KBM-7 (cell line): ENCODE measurements at regions not wholly inside any gene's neighbourhood (a gene's known extent, or its start where the extent isn't known, plus 50 kb on each side); places are given as distances from the start of the nearest gene placed in this dataset.
"Not testable (repeated sequence)": the region's sequence is repeated elsewhere in the genome, so short reads cannot be mapped to it uniquely, and the experiment has no call there.

Source experiments
- DNase-seq: peaks from one replicate; pipeline ENCODE4 v3.0.0-alpha.2; 2015
- in situ Hi-C: fragments of 300-500 bp; cut with MboI; formaldehyde crosslinking; loops from 2 replicates; pipeline ENCODE4 v1.14.3; 2020; ENCODE audit warnings: low sequenced_read_pairs, low pct_unique_long_range_greater_than_20kb, mixed read lengths

DNA sequence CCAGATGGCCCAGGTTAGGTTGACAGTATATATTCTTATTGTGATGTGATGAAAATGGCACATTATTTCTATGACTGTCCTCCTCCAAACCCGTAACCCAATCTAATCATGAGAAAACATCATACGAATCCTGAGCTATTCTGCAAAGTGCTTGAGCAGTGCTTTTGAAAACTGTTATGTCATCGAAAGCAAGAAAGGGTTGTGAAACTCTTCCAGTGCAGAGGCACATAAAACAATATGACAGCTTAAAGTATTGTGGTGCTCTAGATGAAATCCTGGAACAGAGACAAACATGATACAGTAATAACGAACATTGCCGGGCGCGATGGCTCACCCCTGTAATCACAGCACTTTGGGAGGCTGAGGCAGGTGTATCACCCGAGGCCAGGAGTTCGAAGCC lies 1648.0 kb downstream of the STIM2 start:
- DNase-seq: no peak
- in situ Hi-C loops: no loop called here

DNA sequence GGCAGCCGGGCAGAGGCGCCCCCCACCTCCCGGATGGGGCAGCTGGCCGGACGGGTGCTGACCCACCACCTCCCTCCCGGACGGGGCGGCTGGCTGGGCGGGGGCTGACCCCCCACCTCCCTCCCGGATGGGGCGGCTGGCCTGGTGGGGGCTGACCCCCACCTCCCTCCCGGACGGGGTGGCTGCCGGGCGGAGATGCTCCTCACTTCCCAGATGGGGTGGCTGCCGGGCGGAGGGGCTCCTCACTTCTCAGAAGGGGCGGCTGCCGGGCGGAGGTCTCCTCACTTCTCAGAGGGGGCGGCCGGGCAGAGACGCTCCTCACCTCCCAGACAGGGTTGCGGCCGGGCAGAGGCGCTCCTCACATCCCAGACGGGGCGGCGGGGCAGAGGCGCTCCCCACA lies 1654.1 kb downstream of the STIM2 start:
- DNase-seq, in situ Hi-C loops: not testable (repeated sequence)

DNA sequence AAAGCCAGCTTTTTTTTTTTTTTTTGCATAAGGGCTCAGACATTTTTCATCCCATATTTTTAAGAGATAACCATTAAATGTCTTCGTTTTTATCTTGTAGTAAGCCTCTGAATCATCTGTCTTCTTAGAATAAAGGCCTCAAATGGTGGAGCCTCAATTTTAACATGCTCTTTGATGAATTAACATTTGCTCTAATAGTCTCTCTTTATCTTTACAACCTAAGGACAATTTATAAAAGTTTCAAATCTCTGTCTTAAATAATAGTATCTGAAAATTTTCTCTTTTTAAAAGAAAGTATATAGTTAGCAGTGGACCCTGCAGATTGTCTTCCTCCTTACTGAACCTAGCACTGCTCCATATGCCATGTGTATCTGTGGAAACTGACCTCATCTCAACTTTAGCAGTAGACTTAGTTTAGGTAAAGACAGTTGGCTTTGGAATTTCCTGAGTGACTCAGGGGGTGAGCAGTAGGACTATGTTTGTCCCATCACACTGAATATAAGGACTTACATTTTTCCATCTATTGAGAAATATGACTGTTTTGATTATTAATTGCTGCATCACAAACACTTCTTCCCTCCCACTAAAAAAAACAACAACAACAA lies 1658.0 kb downstream of the STIM2 start:
- in situ Hi-C loops: no loop called here

DNA sequence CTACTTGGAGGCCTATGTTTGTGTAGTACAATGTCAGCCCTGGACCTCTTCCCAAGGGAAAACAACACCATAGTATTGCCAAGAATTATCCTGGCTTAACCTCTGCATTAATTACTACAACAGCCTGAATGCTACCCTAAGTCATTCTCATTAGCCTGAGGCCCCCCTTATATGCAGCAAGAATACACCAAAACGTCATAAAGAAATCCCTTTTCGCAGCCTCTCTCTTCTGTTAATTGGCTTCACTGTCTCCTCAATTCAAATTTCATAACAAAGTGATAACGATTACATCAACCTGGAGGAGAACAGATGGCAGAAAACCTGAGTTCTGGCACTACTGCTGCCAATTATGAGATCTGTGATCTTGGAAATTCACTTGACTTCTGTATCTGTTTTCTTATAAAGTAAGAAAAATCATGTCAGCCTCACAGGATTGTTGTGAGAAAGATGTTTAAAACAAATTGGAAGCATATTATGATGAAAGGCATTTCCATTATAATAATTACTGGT lies 1663.1 kb downstream of the STIM2 start:
- no peak for DNase-seq
- in situ Hi-C loops: no loop called here

More for the DNA sequence above, 1658.0 kb downstream of the STIM2 start:
- DNase-seq: no peak

DNA sequence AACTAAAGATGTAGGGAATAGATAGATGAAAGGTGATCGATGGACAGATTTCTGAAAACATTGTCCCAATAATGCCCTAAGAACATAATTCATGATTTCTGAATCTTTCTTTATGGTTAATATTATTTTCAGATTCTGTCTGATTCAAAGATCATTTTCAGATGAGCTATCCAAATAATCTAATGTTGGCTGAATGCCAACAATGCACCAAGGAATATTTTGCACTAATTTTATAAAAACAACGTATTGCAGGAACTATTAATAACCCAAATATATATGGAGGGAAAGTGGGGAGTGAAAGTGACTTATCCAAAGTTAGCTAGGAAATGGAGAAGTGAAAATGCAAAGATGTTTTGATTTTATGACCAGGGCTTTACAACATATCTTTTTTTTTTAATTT lies 1675.5 kb downstream of the STIM2 start:
- DNase-seq: no peak
- in situ Hi-C loops: no loop called here

- no peak for DNase-seq
- in situ Hi-C loops: no loop called here
Observed at GRCh38 chr4:28545986-28546385, 1685.3 kb downstream of the STIM2 start.

- no peak for DNase-seq
- in situ Hi-C loops: no loop called here
Observed at GRCh38 chr4:28548136-28548535, 1687.5 kb downstream of the STIM2 start.

GRCh38 chr4:28548594-28548993 lies 1688.0 kb downstream of the STIM2 start:
- DNase-seq: no peak
- in situ Hi-C loops: no loop called here

DNA sequence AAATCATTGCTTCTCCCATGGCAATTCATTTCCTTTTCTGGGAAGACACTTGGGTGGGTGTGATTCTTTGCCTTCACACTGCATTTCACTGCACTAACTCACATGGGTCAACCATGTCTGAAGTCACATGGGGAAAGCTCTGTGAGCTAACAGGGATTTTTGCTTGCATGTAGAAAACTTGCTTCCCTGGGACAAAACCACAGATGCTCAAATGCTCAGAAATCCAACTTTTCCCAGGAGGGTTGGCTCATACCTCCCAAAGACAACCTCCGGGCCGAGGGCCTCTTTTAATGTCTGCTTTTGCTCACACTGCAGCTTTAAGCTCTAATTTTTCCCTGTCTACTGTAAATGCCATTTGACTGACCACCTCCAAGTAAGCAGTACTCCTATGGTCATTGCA lies 1695.2 kb downstream of the STIM2 start:
- DNase-seq: no peak
- in situ Hi-C loops: no loop called here

DNA sequence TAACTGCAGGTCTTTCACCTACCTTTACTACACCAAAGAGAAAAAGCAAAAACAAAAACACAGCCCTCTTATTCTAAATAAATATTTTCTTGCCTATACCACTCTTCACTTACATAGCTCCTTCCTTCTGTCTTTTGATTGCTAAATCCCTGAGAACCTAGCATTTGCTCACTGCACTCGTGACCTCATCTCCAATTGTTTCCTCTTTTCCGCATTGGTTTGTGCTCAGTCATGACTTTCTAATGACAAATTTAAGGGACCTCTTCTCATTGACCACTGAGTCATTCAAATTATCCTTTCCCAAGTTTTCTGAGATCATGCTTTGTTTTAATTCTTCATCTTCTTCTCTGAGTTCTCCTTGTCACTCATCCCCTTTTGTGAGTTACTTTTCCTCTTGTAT lies 1697.1 kb downstream of the STIM2 start:
- no peak for DNase-seq
- in situ Hi-C loops: no loop called here

DNA sequence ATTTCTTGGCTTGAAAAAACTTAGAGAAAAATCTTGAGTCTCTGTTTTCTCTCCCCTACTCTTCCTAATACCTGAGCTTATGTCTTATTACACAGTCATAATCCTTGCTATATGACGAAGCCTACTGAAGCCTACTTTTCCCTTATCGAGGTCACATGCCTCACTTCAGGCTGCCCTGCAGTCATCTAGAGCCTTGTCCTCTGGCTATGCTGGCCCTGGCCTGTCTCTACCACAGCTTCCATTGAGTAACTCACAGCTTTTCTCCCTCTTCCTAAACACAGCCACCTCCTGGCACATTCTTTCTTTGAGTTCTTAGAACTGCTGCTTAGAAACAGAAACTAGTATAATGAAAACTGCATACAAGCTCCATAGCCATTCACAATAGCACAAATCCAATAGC lies 1698.3 kb downstream of the STIM2 start:
- no peak for DNase-seq
- in situ Hi-C loops: no loop called here

- in situ Hi-C loops: no loop called here
- no peak for DNase-seq
Observed at GRCh38 chr4:28562913-28563312, 1702.3 kb downstream of the STIM2 start.

DNA sequence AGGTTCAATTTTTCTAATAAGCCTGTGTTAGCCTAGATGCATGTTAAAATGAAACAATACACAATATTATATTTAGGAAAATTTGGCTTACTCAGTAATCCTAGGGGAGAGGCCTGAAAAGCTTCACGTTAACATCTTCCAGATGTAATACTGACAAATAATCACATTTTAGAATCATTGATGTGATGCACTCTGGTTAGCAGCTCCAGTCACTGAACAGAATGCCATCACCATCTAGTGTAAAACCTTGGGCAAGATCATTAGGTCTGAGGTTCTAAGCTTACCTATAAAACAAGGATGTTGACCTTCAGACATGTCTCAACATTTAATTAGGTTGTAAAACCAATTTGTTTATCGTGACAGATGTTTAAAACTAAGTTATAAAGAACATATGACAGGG lies 1704.8 kb downstream of the STIM2 start:
- no peak for DNase-seq
- in situ Hi-C loops: no loop called here

DNA sequence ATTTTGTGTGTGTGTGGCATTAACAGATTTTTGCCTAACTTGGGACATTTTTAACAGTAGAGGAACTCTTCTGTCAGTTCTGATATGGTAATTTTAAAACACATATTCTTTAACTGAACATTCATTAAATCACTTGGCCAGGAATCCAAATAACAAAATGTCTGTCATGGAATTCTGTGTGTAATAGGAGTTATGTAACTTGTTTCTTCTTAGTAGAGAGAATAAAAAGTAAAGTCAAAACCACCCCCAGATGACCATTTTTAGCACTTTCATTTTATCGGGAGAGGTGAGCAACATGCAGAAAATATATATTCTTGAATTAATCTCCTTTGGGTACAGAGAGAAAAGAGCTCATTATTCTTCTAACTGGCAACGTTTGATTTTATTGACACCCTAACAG lies 1740.3 kb downstream of the STIM2 start:
- in situ Hi-C loops: no loop called here
- no peak for DNase-seq

GRCh38 chr4:28621591-28621990 lies 1761.0 kb downstream of the STIM2 start:
- in situ Hi-C loops: no loop called here
- no peak for DNase-seq

- no peak for DNase-seq
- in situ Hi-C loops: no loop called here
Observed at GRCh38 chr4:28636971-28637370, 1776.3 kb downstream of the STIM2 start.

DNA sequence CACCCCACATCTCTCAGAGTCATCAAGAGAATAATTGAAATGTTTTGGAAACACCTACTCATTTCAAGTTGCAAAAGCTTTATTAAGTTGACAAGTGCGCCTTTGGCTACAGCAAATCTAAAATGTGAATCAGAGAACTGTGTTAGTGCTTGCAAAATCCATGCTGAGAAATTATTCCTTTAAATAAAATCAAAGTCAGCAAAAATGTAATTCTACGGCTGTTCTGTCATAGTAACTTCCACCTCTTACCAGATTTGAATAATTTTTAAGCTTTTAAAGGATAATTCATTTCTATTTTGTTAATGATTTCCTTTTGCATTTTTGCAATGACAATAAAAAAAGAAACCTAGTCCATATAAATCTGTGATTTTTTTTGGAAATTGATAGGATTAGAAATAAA lies 1779.1 kb downstream of the STIM2 start:
- in situ Hi-C loops: no loop called here
- DNase-seq: no peak

DNA sequence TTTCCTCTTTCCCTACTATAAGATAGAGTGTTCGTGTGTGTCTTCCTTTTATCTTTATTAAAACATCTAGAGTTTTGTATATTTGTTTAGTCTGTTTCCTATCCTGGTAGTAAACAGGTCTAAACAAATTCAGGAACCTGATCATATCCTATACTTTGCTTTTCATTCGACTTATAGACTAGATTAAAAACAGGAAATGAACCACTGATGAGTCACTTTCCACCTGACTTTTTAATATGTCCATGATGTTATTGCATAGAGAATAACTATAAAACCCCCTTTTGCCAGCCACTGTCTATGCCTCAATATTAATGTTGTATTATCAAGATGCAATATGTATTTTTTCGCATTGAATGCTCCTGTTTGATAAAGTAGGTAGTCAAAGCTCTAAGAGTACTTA lies 1794.0 kb downstream of the STIM2 start:
- in situ Hi-C loops: no loop called here
- DNase-seq: no peak

DNA sequence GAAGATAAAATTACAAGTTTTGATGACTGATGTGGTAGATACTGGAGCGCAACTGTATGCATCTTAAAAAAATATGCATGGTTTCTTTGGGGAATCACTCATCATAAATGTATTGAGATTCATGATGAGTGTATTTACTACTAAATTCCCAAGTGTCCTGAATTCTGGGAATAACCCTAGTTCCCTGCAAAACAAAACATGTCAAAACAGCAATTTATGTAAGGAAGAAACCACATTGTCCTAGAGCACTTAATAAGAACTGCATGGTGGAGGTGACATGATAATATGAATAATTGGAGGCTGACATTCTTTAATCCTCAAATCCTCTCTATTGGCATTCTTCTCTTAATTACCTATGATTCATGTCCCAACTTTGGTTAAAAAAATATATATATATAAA lies 1804.7 kb downstream of the STIM2 start:
- in situ Hi-C loops: no loop called here
- no peak for DNase-seq

- DNase-seq: no peak
- in situ Hi-C loops: no loop called here
Observed at GRCh38 chr4:28675582-28675981, 1814.9 kb downstream of the STIM2 start.

- in situ Hi-C loops: no loop called here
- no peak for DNase-seq
Observed at GRCh38 chr4:28677808-28678207, 1817.2 kb downstream of the STIM2 start.

- in situ Hi-C loops: no loop called here
- DNase-seq: no peak
Observed at GRCh38 chr4:28682847-28683246, 1822.2 kb downstream of the STIM2 start.
